GM12878 (cell line): ENCODE measurements at regions not wholly inside any gene's neighbourhood (a gene's known extent, or its start where the extent isn't known, plus 50 kb on each side); places are given as distances from the start of the nearest gene placed in this dataset.

Experiments used
- BRCA1 ChIP-seq: IDR thresholded peaks from 2 replicates; pipeline ENCODE4 v1.6.1; 2011; ENCODE audit warnings: low read depth, low read length, improper control_type of control experiment
- CTCF ChIP-seq, 3 experiments: IDR thresholded peaks in 2 of 3; conservative IDR thresholded peaks in 1 of 3; 2 replicates each; pipeline ENCODE4 v1.5.1; 2011; ENCODE audit warnings: low read depth in 3 of 3, low read length in 3 of 3, mild to moderate bottlenecking in 3 of 3, control low read depth in 2 of 3, moderate library complexity in 2 of 3, inconsistent platforms in 1 of 3, mixed read lengths in 1 of 3; ENCODE audit not compliant: control insufficient read depth in 2 of 3, insufficient read depth in 1 of 3; ENCODE audit errors: extremely low read depth in 1 of 3
- HCFC1 ChIP-seq: fragments of 150-350 bp; IDR thresholded peaks from 2 replicates; pipeline ENCODE4 v1.6.1; 2014; ENCODE audit warnings: low read length
- IRF4 ChIP-seq: IDR thresholded peaks from 2 replicates; pipeline ENCODE4 v1.6.1; 2011; ENCODE audit warnings: low read depth, low read length
- POLR2A ChIP-seq: IDR thresholded peaks from 2 replicates; pipeline ENCODE4 v1.6.1; 2011; ENCODE audit warnings: low read depth, mild to moderate bottlenecking, low read length
- SIN3A ChIP-seq: IDR thresholded peaks from 2 replicates; pipeline ENCODE4 v1.6.1; 2012; ENCODE audit warnings: low read depth, low read length, improper control_type of control experiment
- TCF7 ChIP-seq: IDR thresholded peaks from 2 replicates; pipeline ENCODE4 v1.6.1; 2014; ENCODE audit warnings: antibody characterized with exemption, borderline replicate concordance
- USF1 ChIP-seq: IDR thresholded peaks from 2 replicates; pipeline ENCODE4 v1.6.1; 2011; ENCODE audit warnings: borderline replicate concordance, low read depth, mild to moderate bottlenecking, moderate library complexity, mixed read lengths, low read length; ENCODE audit not compliant: insufficient read depth; ENCODE audit errors: extremely low read length
- ZBTB33 ChIP-seq: fragments of 450-650 bp; IDR thresholded peaks from 2 replicates; pipeline ENCODE4 v1.6.1; 2017; ENCODE audit warnings: mild to moderate bottlenecking
- ZZZ3 ChIP-seq: IDR thresholded peaks from 2 replicates; pipeline ENCODE4 v1.6.1; 2011; ENCODE audit warnings: low read depth; ENCODE audit not compliant: control insufficient read depth, insufficient read length

- no peak for TF ChIP-seq USF1
- no peak for TF ChIP-seq POLR2A
- TF ChIP-seq ZBTB33, result no peak
- TF ChIP-seq SIN3A, result no peak
- no peak for TF ChIP-seq CTCF (IDR thresholded peaks at IDR 0.05 in 2 of 3, conservative IDR thresholded peaks at IDR 0.05 in 1 of 3; ENCODE audit: control insufficient read depth in 2 of 3, extremely low read depth in 1 of 3, insufficient read depth in 1 of 3, low read depth in 3 of 3, low read length in 3 of 3)
- no peak for TF ChIP-seq IRF4
- no peak for TF ChIP-seq HCFC1
- TF ChIP-seq BRCA1, result no peak
- no peak for TF ChIP-seq TCF7
- no peak for TF ChIP-seq ZZZ3
These were observed 160.3 kb upstream of the ZNF217 start for GRCh38 chr20:53753880-53754459.
